ENCODE measurements at regions not wholly inside any gene's neighbourhood (a gene's known extent, or its start where the extent isn't known, plus 50 kb on each side); places are given as distances from the start of the nearest gene placed in this dataset.

GRCh38 chr2:121906170-121906569 is 150.7 kb downstream of the TSN start:
- Histone ChIP-seq H3K27me3 (ENCODE audit: control insufficient read depth, low read length) (no peaks in the 10 kb centered on the region), H3K27ac (ENCODE audit: low read depth, low read length) (no peak overlapping the region), H3K79me2 (ENCODE audit: control insufficient read depth, low read length) (no peaks in the 10 kb centered on the region), H4K20me1 (ENCODE audit: control insufficient read depth, insufficient read depth, low read depth, low read length) (no peaks in the 10 kb centered on the region), H3K9me2 (replicated peaks; ENCODE audit: control insufficient read depth, low read length) (no peaks in the 10 kb centered on the region), H3K4me1 (ENCODE audit: control insufficient read depth, low read length) (no peaks in the 10 kb centered on the region), H3K4me2 (ENCODE audit: low read length) (no peak overlapping the region), H3K4me3 (ENCODE audit: low read length) (no peak overlapping the region), H3K9me3 (ENCODE audit: control insufficient read depth, insufficient read depth, low read length) (no peaks in the 10 kb centered on the region), H3K36me3 (ENCODE audit: control insufficient read depth, low read length) (no peaks in the 10 kb centered on the region), H3F3A (ENCODE audit: control insufficient read depth, insufficient read depth) (no peaks in the 10 kb centered on the region)
- TF ChIP-seq EZH2phosphoT487 (IDR thresholded peaks at IDR 0.05; ENCODE audit: borderline replicate concordance, low read length), result no peak
- TF ChIP-seq, protein P1, sequence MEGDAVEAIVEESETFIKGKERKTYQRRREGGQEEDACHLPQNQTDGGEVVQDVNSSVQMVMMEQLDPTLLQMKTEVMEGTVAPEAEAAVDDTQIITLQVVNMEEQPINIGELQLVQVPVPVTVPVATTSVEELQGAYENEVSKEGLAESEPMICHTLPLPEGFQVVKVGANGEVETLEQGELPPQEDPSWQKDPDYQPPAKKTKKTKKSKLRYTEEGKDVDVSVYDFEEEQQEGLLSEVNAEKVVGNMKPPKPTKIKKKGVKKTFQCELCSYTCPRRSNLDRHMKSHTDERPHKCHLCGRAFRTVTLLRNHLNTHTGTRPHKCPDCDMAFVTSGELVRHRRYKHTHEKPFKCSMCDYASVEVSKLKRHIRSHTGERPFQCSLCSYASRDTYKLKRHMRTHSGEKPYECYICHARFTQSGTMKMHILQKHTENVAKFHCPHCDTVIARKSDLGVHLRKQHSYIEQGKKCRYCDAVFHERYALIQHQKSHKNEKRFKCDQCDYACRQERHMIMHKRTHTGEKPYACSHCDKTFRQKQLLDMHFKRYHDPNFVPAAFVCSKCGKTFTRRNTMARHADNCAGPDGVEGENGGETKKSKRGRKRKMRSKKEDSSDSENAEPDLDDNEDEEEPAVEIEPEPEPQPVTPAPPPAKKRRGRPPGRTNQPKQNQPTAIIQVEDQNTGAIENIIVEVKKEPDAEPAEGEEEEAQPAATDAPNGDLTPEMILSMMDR (IDR thresholded peaks at IDR 0.05; ENCODE audit: low read depth, low read length, poor library complexity, severe bottlenecking), result no peak

DNA sequence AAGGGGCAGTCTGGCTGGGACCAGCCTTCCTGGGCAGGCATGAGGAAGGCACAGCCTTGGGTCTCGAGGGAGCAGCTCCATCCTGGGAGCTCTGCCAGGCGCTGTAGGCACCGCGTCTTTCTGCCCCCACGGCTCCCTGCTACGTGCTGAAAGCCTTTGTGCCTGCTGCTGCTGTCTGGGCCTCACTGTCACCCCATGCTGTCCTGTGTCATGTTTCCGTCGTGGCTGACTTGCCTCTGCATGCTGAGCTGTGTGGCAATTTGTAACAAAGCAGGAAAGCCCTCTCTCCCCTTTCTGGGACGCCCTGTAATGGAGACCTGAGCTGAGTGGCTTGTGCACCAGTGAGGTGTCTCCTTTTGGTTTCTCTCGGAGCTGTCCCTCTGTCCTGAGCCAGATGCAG is 152.5 kb downstream of the TSN start:
- Histone ChIP-seq H4K20me1 (ENCODE audit: control insufficient read depth, insufficient read depth, low read depth, low read length) (no peaks in the 10 kb centered on the region), H3K27me3 (ENCODE audit: control insufficient read depth, low read length) (no peaks in the 10 kb centered on the region), H3K9me2 (replicated peaks; ENCODE audit: control insufficient read depth, low read length) (no peaks in the 10 kb centered on the region), H3K9me3 (ENCODE audit: control insufficient read depth, insufficient read depth, low read length) (no peaks in the 10 kb centered on the region), H3K4me1 (ENCODE audit: control insufficient read depth, low read length) (no peaks in the 10 kb centered on the region), H3K79me2 (ENCODE audit: control insufficient read depth, low read length) (no peaks in the 10 kb centered on the region), H3F3A (ENCODE audit: control insufficient read depth, insufficient read depth) (no peaks in the 10 kb centered on the region), H3K4me2 (ENCODE audit: low read length) (no peak overlapping the region), H3K4me3 (ENCODE audit: low read length) (no peak overlapping the region), H3K36me3 (ENCODE audit: control insufficient read depth, low read length) (no peaks in the 10 kb centered on the region), H3K27ac (ENCODE audit: low read depth, low read length) (no peak overlapping the region)
- TF ChIP-seq, protein P1 (IDR thresholded peaks at IDR 0.05; ENCODE audit: low read depth, low read length, poor library complexity, severe bottlenecking), result no peak
- no peak for TF ChIP-seq EZH2phosphoT487 (IDR thresholded peaks at IDR 0.05; ENCODE audit: borderline replicate concordance, low read length)

DNA sequence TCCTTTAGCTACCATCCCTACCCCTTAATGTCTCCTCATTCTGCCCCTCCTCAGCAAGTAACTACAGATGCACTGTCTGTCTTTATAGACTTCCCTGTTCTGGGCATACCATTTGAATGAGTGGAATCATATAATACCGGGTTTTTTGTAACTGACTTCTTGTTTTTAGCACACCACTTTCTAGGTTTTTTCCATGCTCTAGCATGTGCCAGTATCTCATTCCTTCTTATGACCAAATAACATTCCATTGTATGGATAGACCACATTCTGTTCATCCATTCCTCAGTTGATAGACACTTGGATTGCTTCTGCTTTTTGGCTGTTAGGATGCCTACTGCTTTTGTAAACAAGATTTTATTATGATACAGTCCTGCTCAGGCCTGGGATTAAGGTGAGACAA is 154.7 kb downstream of the TSN start:
- TF ChIP-seq EZH2phosphoT487 (IDR thresholded peaks at IDR 0.05; ENCODE audit: borderline replicate concordance, low read length), result no peak
- TF ChIP-seq, protein P1 (IDR thresholded peaks at IDR 0.05; ENCODE audit: low read depth, low read length, poor library complexity, severe bottlenecking), result no peak
- Histone ChIP-seq H4K20me1 (ENCODE audit: control insufficient read depth, insufficient read depth, low read depth, low read length) (no peaks in the 10 kb centered on the region), H3K4me1 (ENCODE audit: control insufficient read depth, low read length) (no peaks in the 10 kb centered on the region), H3K36me3 (ENCODE audit: control insufficient read depth, low read length) (no peaks in the 10 kb centered on the region), H3K27me3 (ENCODE audit: control insufficient read depth, low read length) (no peaks in the 10 kb centered on the region), H3K27ac (ENCODE audit: low read depth, low read length) (no peak overlapping the region), H3K4me2 (ENCODE audit: low read length) (no peak overlapping the region), H3K9me3 (ENCODE audit: control insufficient read depth, insufficient read depth, low read length) (no peaks in the 10 kb centered on the region), H3K9me2 (replicated peaks; ENCODE audit: control insufficient read depth, low read length) (no peaks in the 10 kb centered on the region), H3F3A (ENCODE audit: control insufficient read depth, insufficient read depth) (no peaks in the 10 kb centered on the region), H3K4me3 (ENCODE audit: low read length) (no peak overlapping the region), H3K79me2 (ENCODE audit: control insufficient read depth, low read length) (no peaks in the 10 kb centered on the region)

DNA sequence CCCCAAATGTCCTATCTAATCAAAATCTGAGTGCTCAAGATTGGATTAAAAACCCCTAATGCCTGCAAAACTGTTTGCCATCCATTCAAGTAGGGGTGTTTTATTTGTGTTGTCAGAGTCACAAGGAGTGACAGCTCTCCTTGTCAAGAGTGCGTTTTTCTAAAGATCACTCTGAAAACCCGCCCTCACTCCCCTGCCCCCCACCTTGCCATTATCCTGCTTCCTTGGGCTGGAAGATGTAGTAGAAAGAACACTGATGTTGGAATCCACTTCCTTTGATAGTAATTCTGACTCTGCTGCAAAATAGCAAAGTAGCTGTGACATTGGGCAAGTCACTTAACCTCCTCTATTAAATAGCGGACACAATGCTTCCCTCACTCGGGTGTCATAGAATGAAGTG is 155.6 kb downstream of the TSN start:
- TF ChIP-seq EZH2phosphoT487 (IDR thresholded peaks at IDR 0.05; ENCODE audit: borderline replicate concordance, low read length), result no peak
- TF ChIP-seq, protein P1 (IDR thresholded peaks at IDR 0.05; ENCODE audit: low read depth, low read length, poor library complexity, severe bottlenecking), result no peak
- Histone ChIP-seq H3K79me2 (ENCODE audit: control insufficient read depth, low read length) (no peaks in the 10 kb centered on the region), H4K20me1 (ENCODE audit: control insufficient read depth, insufficient read depth, low read depth, low read length) (no peaks in the 10 kb centered on the region), H3K4me1 (ENCODE audit: control insufficient read depth, low read length) (no peaks in the 10 kb centered on the region), H3K9me3 (ENCODE audit: control insufficient read depth, insufficient read depth, low read length) (no peaks in the 10 kb centered on the region), H3K27ac (ENCODE audit: low read depth, low read length) (no peak overlapping the region), H3K36me3 (ENCODE audit: control insufficient read depth, low read length) (no peaks in the 10 kb centered on the region), H3K9me2 (replicated peaks; ENCODE audit: control insufficient read depth, low read length) (no peaks in the 10 kb centered on the region), H3K27me3 (ENCODE audit: control insufficient read depth, low read length) (no peaks in the 10 kb centered on the region), H3F3A (ENCODE audit: control insufficient read depth, insufficient read depth) (no peaks in the 10 kb centered on the region), H3K4me2 (ENCODE audit: low read length) (no peak overlapping the region), H3K4me3 (ENCODE audit: low read length) (no peak overlapping the region)
